ENCODE measurements at regions not wholly inside any gene's neighbourhood (a gene's known extent, or its start where the extent isn't known, plus 50 kb on each side); places are given as distances from the start of the nearest gene placed in this dataset.

DNA sequence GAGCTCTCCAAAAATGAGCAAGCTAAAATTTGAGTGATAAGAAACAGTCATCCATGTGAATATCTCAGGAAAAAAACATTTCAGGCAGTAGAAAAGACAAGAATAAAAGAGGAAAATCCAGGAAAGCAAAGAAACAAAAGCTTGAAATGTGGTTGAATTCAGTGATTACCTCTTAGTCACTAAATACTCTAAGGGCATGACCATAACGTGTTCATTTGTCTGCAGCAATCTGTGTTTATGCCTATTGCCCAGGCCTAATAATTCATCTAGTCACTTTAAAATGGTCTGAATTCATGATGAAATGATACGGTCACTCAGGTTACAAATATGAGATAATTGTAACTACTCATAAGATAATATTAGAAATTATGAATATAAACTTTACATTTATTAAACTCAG is 837.9 kb downstream of the STPG2 start:
- no peak for TF ChIP-seq SP1 (IDR thresholded peaks at IDR 0.05; ENCODE audit: low read depth)
- TF ChIP-seq JUND (IDR thresholded peaks at IDR 0.05) = no peak
- DNase-seq (ENCODE audit: low read depth, low spot score) = no peak

DNA sequence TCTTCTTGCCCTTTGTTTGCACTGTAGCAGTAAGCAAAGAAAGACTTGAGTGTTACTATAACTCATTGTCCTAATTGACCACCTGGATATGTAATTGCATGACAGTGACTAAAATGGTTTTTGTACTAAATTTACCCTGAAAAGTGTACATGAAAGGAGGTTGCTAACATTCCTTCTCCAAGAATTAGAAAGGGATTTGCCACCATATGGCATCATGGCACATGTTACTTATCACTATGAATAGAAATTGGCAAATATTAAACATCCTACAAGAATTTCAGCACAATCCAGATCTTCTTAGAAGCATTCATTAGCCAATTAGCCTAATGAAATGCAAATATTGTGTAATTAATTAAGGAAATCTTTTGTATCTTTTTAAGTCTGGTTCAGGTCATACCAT is 834.2 kb downstream of the STPG2 start:
- H3K9me2 ChIP-seq (ENCODE audit: insufficient read depth) = 0 out of 2 replicates have a peak, but pooled peaks cover 3% of the 10 kb centered on the region
- BruUV-seq (replicated peaks) = no TSS peak
- H3K36me3 ChIP-seq (ENCODE audit: control insufficient read depth in 1 of 2, insufficient read depth in 2 of 2, low read length in 2 of 2) = no peaks in the 10 kb centered on the region
- no peak overlapping the region for H3K9ac ChIP-seq (ENCODE audit: low read length)
- no peak overlapping the region for H3K4me3 ChIP-seq (replicated peaks in 1 of 2; ENCODE audit: low read depth in 1 of 2, low read length in 2 of 2)
- no peak for ATAC-seq
- intact Hi-C loops (cut with micrococcal nuclease) = no loop called here
- DNase-seq (ENCODE audit: low read depth, low spot score) = no peak
- no peak overlapping the region for H3K27ac ChIP-seq (ENCODE audit: low read depth, low read length)
- CTCF ChIA-PET = no interaction called here
- no peaks in the 10 kb centered on the region for H3K79me2 ChIP-seq (ENCODE audit: insufficient read depth, low read length)
- no peak overlapping the region for H3K4me2 ChIP-seq (ENCODE audit: low read length)
- no peaks in the 10 kb centered on the region for H3K4me1 ChIP-seq (ENCODE audit: control insufficient read depth in 1 of 2, insufficient read depth in 2 of 2, low read length in 2 of 2)
- H4K20me1 ChIP-seq (ENCODE audit: insufficient read depth) = no peaks in the 10 kb centered on the region
- RAD21 ChIA-PET (ENCODE audit: low non-redundant PET in 1 of 2, low total read pairs in 2 of 2, uncharacterized antibody in 2 of 2, unreplicated experiment in 2 of 2) = no interaction called here
- H2AFZ ChIP-seq (ENCODE audit: low read depth, low read length, poor library complexity, severe bottlenecking) = no peak overlapping the region
- H3K9me3 ChIP-seq (ENCODE audit: control insufficient read depth in 1 of 2, insufficient read depth in 1 of 2, low read depth in 1 of 2, low read length in 2 of 2) = no peaks in the 10 kb centered on the region
- POLR2A ChIA-PET = no interaction called here
- no peaks in the 10 kb centered on the region for H3K27me3 ChIP-seq (ENCODE audit: insufficient read depth, low read length)
- TF ChIP-seq FOSL1 (IDR thresholded peaks at IDR 0.05; ENCODE audit: low read depth) (no peak), EZH2phosphoT487 (IDR thresholded peaks at IDR 0.05; ENCODE audit: borderline replicate concordance) (no peak), CBX3 (IDR thresholded peaks at IDR 0.05; ENCODE audit: low read depth) (no peak), EZH2 (IDR thresholded peaks at IDR 0.05) (no peak), YY1 (IDR thresholded peaks at IDR 0.05; ENCODE audit: extremely low read depth, insufficient replicate concordance, low read depth, low read length) (no peak), ELF1 (IDR thresholded peaks at IDR 0.05; ENCODE audit: borderline replicate concordance, low read depth) (no peak), SIN3A (IDR thresholded peaks at IDR 0.05; ENCODE audit: low read depth) (no peak), ZFX (IDR thresholded peaks at IDR 0.05) (no peak), CEBPB (IDR thresholded peaks at IDR 0.05; ENCODE audit: low read depth) (no peak), EGR1 (IDR thresholded peaks at IDR 0.05; ENCODE audit: low read depth) (no peak), POLR2A (IDR thresholded peaks at IDR 0.05; ENCODE audit: borderline replicate concordance, extremely low read depth, insufficient read depth, insufficient read length) (no peak), JUND (IDR thresholded peaks at IDR 0.05) (no peak), ZNF274 (IDR thresholded peaks at IDR 0.05; ENCODE audit: low read depth, low read length) (no peak), POLR2AphosphoS5 (IDR thresholded peaks at IDR 0.05; ENCODE audit: low read depth, low read length) (no peak), SP1 (IDR thresholded peaks at IDR 0.05; ENCODE audit: low read depth) (no peak)
- TF ChIP-seq, protein P1, sequence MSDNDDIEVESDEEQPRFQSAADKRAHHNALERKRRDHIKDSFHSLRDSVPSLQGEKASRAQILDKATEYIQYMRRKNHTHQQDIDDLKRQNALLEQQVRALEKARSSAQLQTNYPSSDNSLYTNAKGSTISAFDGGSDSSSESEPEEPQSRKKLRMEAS (IDR thresholded peaks at IDR 0.05) = no peak
- TF ChIP-seq, protein P2, sequence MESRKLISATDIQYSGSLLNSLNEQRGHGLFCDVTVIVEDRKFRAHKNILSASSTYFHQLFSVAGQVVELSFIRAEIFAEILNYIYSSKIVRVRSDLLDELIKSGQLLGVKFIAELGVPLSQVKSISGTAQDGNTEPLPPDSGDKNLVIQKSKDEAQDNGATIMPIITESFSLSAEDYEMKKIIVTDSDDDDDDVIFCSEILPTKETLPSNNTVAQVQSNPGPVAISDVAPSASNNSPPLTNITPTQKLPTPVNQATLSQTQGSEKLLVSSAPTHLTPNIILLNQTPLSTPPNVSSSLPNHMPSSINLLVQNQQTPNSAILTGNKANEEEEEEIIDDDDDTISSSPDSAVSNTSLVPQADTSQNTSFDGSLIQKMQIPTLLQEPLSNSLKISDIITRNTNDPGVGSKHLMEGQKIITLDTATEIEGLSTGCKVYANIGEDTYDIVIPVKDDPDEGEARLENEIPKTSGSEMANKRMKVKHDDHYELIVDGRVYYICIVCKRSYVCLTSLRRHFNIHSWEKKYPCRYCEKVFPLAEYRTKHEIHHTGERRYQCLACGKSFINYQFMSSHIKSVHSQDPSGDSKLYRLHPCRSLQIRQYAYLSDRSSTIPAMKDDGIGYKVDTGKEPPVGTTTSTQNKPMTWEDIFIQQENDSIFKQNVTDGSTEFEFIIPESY (IDR thresholded peaks at IDR 0.05; ENCODE audit: extremely low read depth, insufficient replicate concordance, low read length) = no peak
- TF ChIP-seq, protein P3, sequence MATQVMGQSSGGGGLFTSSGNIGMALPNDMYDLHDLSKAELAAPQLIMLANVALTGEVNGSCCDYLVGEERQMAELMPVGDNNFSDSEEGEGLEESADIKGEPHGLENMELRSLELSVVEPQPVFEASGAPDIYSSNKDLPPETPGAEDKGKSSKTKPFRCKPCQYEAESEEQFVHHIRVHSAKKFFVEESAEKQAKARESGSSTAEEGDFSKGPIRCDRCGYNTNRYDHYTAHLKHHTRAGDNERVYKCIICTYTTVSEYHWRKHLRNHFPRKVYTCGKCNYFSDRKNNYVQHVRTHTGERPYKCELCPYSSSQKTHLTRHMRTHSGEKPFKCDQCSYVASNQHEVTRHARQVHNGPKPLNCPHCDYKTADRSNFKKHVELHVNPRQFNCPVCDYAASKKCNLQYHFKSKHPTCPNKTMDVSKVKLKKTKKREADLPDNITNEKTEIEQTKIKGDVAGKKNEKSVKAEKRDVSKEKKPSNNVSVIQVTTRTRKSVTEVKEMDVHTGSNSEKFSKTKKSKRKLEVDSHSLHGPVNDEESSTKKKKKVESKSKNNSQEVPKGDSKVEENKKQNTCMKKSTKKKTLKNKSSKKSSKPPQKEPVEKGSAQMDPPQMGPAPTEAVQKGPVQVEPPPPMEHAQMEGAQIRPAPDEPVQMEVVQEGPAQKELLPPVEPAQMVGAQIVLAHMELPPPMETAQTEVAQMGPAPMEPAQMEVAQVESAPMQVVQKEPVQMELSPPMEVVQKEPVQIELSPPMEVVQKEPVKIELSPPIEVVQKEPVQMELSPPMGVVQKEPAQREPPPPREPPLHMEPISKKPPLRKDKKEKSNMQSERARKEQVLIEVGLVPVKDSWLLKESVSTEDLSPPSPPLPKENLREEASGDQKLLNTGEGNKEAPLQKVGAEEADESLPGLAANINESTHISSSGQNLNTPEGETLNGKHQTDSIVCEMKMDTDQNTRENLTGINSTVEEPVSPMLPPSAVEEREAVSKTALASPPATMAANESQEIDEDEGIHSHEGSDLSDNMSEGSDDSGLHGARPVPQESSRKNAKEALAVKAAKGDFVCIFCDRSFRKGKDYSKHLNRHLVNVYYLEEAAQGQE (IDR thresholded peaks at IDR 0.05; ENCODE audit: low read depth) = no peak

More for the DNA sequence above, 837.9 kb downstream of the STPG2 start:
- H2AFZ ChIP-seq (ENCODE audit: low read depth, low read length, poor library complexity, severe bottlenecking) = no peak overlapping the region
- no TSS peak for BruUV-seq (replicated peaks)
- POLR2A ChIA-PET = no interaction called here
- H4K20me1 ChIP-seq (ENCODE audit: insufficient read depth) = no peaks in the 10 kb centered on the region
- H3K4me2 ChIP-seq (ENCODE audit: low read length) = no peak overlapping the region
- CTCF ChIA-PET = no interaction called here
- H3K79me2 ChIP-seq (ENCODE audit: insufficient read depth, low read length) = no peaks in the 10 kb centered on the region
- no peak overlapping the region for H3K4me3 ChIP-seq (replicated peaks in 1 of 2; ENCODE audit: low read depth in 1 of 2, low read length in 2 of 2)
- no peaks in the 10 kb centered on the region for H3K27me3 ChIP-seq (ENCODE audit: insufficient read depth, low read length)
- RAD21 ChIA-PET (ENCODE audit: low non-redundant PET in 1 of 2, low total read pairs in 2 of 2, uncharacterized antibody in 2 of 2, unreplicated experiment in 2 of 2) = no interaction called here
- no peak overlapping the region for H3K27ac ChIP-seq (ENCODE audit: low read depth, low read length)
- H3K9me3 ChIP-seq (ENCODE audit: control insufficient read depth in 1 of 2, insufficient read depth in 1 of 2, low read depth in 1 of 2, low read length in 2 of 2) = no peaks in the 10 kb centered on the region
- H3K4me1 ChIP-seq (ENCODE audit: control insufficient read depth in 1 of 2, insufficient read depth in 2 of 2, low read length in 2 of 2) = no peaks in the 10 kb centered on the region
- intact Hi-C loops (cut with micrococcal nuclease) = no loop called here
- ATAC-seq = no peak
- H3K36me3 ChIP-seq (ENCODE audit: control insufficient read depth in 1 of 2, insufficient read depth in 2 of 2, low read length in 2 of 2) = no peaks in the 10 kb centered on the region
- H3K9me2 ChIP-seq (ENCODE audit: insufficient read depth) = 0 out of 2 replicates have a peak, but pooled peaks cover 3% of the 10 kb centered on the region
- no peak overlapping the region for H3K9ac ChIP-seq (ENCODE audit: low read length)
